K562 (cell line): ENCODE measurements at regions not wholly inside any gene's neighbourhood (a gene's known extent, or its start where the extent isn't known, plus 50 kb on each side); places are given as distances from the start of the nearest gene placed in this dataset.

Experiments
- ATAC-seq: fragments of 200-7000 bp; cut with Tn5 transposase; 3 replicates; pipeline ENCODE4 v1.9.1; 2020; ENCODE audit warnings: moderate library complexity
- BruUV-seq: library from RNA; stranded (reverse); fragments of 400-500 nt; replicated peaks from 2 replicates; lab custom pipeline; 2021; lab: Mats Ljungman, UMichigan
- CTCF ChIA-PET: fragments of 300-600 bp; formaldehyde crosslinking; extraction: SDS; loops from one replicate; lab custom pipeline; 2021; ENCODE audit warnings: low intra/inter-chr PET ratio; lab: Yijun Ruan, JAX
- POLR2A ChIA-PET: fragments of 300-600, 350-650 bp; sonication (Branson Sonifier 250); formaldehyde crosslinking; extraction: SDS; loops from one replicate; lab custom pipeline; 2021; ENCODE audit warnings: antibody characterized with exemption, inconsistent platforms; lab: Yijun Ruan, JAX
- DNase-seq, 4 experiments: peaks; one replicate each; pipeline versions ENCODE4 v3.0.0 to v3.0.0-alpha.2; 2011 to 2018; ENCODE audit warnings: low spot score in 3 of 4, mixed read lengths in 3 of 4; ENCODE audit errors: extremely low read depth in 1 of 4
- FAIRE-seq: peaks from 2 replicates; lab custom pipeline; 2011; peaks lifted over from hg19 to GRCh38; lab: Jason Lieb, UNC
- H2AFZ ChIP-seq: 2 replicates; pipeline ENCODE4 v1.6.0; 2011; ENCODE audit warnings: low read depth, low read length, control low read depth, inconsistent platforms
- H3K27ac ChIP-seq: fragments of 200-600 bp; 3 replicates; pipeline ENCODE4 v1.8.0; 2011; ENCODE audit warnings: low read depth, mild to moderate bottlenecking, control low read depth, inconsistent platforms, low read length, moderate library complexity, mixed read lengths; ENCODE audit errors: extremely low read depth
- H3K27me3 ChIP-seq, 2 experiments: fragments of 300-600 bp in 1 of 2; 2 replicates in 1 of 2; 3 replicates in 1 of 2; pipeline versions ENCODE4 v1.6.0 to v1.8.0; 2011; ENCODE audit warnings: inconsistent platforms in 2 of 2, low read length in 2 of 2, mild to moderate bottlenecking in 1 of 2, mixed read lengths in 1 of 2, moderate library complexity in 1 of 2; ENCODE audit not compliant: control insufficient read depth in 2 of 2, insufficient read depth in 2 of 2
- H3K36me3 ChIP-seq: fragments of 300-600 bp; 3 replicates; pipeline ENCODE4 v1.8.0; 2011; ENCODE audit warnings: mild to moderate bottlenecking, low read length, inconsistent platforms; ENCODE audit not compliant: control insufficient read depth, insufficient read depth
- H3K4me1 ChIP-seq, 2 experiments: fragments of 200-600 bp in 1 of 2; replicated peaks in 1 of 2; 2 replicates in 1 of 2; 3 replicates in 1 of 2; pipeline versions ENCODE4 v1.5.1 to v1.8.0; 2011; ENCODE audit warnings: inconsistent platforms in 2 of 2, low read length in 2 of 2, mild to moderate bottlenecking in 1 of 2, mixed read lengths in 1 of 2, moderate library complexity in 1 of 2; ENCODE audit not compliant: control insufficient read depth in 2 of 2, insufficient read depth in 2 of 2
- H3K4me2 ChIP-seq: 2 replicates; pipeline ENCODE4 v1.6.1; 2011; ENCODE audit warnings: low read length, control low read depth, inconsistent platforms, mixed read lengths; ENCODE audit not compliant: insufficient read depth
- H3K4me3 ChIP-seq: fragments of 200-600 bp; sonication (generic), shearing (Covaris generic); 2 replicates; pipeline ENCODE4 v1.5.1; 2016; ENCODE audit warnings: control low read depth, inconsistent platforms
- H3K79me2 ChIP-seq: fragments of 200-600 bp; 3 replicates; pipeline ENCODE4 v1.8.0; 2011; ENCODE audit warnings: low read length, inconsistent platforms; ENCODE audit not compliant: control insufficient read depth, insufficient read depth
- H3K9ac ChIP-seq, 2 experiments: 2 replicates each; pipeline versions ENCODE4 v1.6.0 to v1.6.1; 2011; ENCODE audit warnings: low read depth in 2 of 2, low read length in 2 of 2, control low read depth in 1 of 2, inconsistent platforms in 1 of 2, mild to moderate bottlenecking in 1 of 2, mixed read lengths in 1 of 2; ENCODE audit not compliant: insufficient read depth in 1 of 2
- H3K9me1 ChIP-seq: one replicate; pipeline ENCODE4 v1.6.0; 2011; ENCODE audit warnings: inconsistent platforms, mild to moderate bottlenecking, low read length, moderate library complexity; ENCODE audit not compliant: control insufficient read depth, insufficient read depth
- H3K9me3 ChIP-seq: replicated peaks from 2 replicates; pipeline ENCODE4 v1.5.1; 2011; ENCODE audit warnings: low read depth, low read length, inconsistent platforms; ENCODE audit not compliant: control insufficient read depth, insufficient read depth
- H4K20me1 ChIP-seq: replicated peaks from 2 replicates; pipeline ENCODE4 v1.6.1; 2011; ENCODE audit warnings: low read length, inconsistent platforms, mixed read lengths; ENCODE audit not compliant: control insufficient read depth, insufficient read depth
- COPS2 ChIP-seq: fragments of 450-650 bp; conservative IDR thresholded peaks from 2 replicates; pipeline ENCODE4 v1.6.1; 2016; ENCODE audit warnings: mild to moderate bottlenecking, moderate library complexity
- DEAF1 ChIP-seq: fragments of 450-650 bp; formaldehyde crosslinking; IDR thresholded peaks from 2 replicates; pipeline ENCODE4 v1.4.0; 2020; ENCODE audit warnings: mild to moderate bottlenecking, moderate library complexity
- DPF2 ChIP-seq: fragments of 450-650 bp; IDR thresholded peaks from 2 replicates; pipeline ENCODE4 v1.6.1; 2016
- HMGN3 ChIP-seq: IDR thresholded peaks from 2 replicates; pipeline ENCODE4 v1.6.1; 2011; ENCODE audit warnings: borderline replicate concordance, low read depth, mild to moderate bottlenecking, mixed read lengths, low read length; ENCODE audit not compliant: insufficient read length; ENCODE audit errors: extremely low read depth
- MCM7 ChIP-seq, 2 experiments: fragments of 450-650 bp; IDR thresholded peaks; 2 replicates each; pipeline ENCODE4 v1.6.1; 2016 to 2018
- MTA3 ChIP-seq: fragments of 450-650 bp; formaldehyde crosslinking; IDR thresholded peaks from 2 replicates; pipeline ENCODE4 v1.6.1; 2017; ENCODE audit warnings: mild to moderate bottlenecking, borderline replicate concordance
- NR4A1 ChIP-seq, 2 experiments: fragments of 250-450 bp in 1 of 2; fragments of 450-650 bp in 1 of 2; sonication (Bioruptor Pico) in 1 of 2; IDR thresholded peaks; 2 replicates each; pipeline versions ENCODE4 v1.4.0 to v1.6.1; 2016 to 2020; ENCODE audit warnings: mild to moderate bottlenecking in 2 of 2, missing compliant biosample characterization in 1 of 2, missing genetic modification characterization in 1 of 2, moderate library complexity in 1 of 2
- RBM22 ChIP-seq: fragments of 200-400 bp; formaldehyde crosslinking; IDR thresholded peaks from 2 replicates; pipeline ENCODE4 v1.6.1; 2018; ENCODE audit warnings: low read length, low read depth; ENCODE audit not compliant: poor library complexity, severe bottlenecking
- ZNF57 ChIP-seq: fragments of 450-650 bp; formaldehyde crosslinking; IDR thresholded peaks from 2 replicates; pipeline ENCODE4 v1.4.0; 2020; ENCODE audit warnings: mild to moderate bottlenecking, moderate library complexity
- ZSCAN32 ChIP-seq: fragments of 450-650 bp; formaldehyde crosslinking; IDR thresholded peaks from 2 replicates; pipeline ENCODE4 v1.4.0; 2020; ENCODE audit warnings: mild to moderate bottlenecking, moderate library complexity
- in situ Hi-C: fragments of 300-500 bp; cut with MboI; formaldehyde crosslinking; loops from 4 replicates; pipeline ENCODE4 v1.15.0; 2018; ENCODE audit warnings: inconsistent platforms, mixed read lengths
- intact Hi-C: fragments of 100-400 bp; cut with micrococcal nuclease; formaldehyde crosslinking; loops from 2 replicates; pipeline ENCODE4 v1.14.2; 2022

GRCh38 chr13:47588676-47589075, 412.4 kb downstream of the SUCLA2 start:
- no peak for TF ChIP-seq HMGN3
- no peak for TF ChIP-seq ZNF57 (CRISPR knock-in tag)
- no peak for TF ChIP-seq MTA3
- no peak for TF ChIP-seq RBM22
- TF ChIP-seq NR4A1 (CRISPR knock-in tag; IDR thresholded peaks at IDR 0.05): no peak
- no peak for TF ChIP-seq NR4A1 (tag; IDR thresholded peaks at IDR 0.05)
- TF ChIP-seq ZSCAN32: no peak
- TF ChIP-seq DEAF1 (CRISPR knock-in tag): no peak
- TF ChIP-seq DPF2: no peak
- TF ChIP-seq COPS2: no peak
- no peak for TF ChIP-seq MCM7 (IDR thresholded peaks at IDR 0.05)
- TF ChIP-seq, all 486 proteins: peak for 0
- Histone ChIP-seq H3K4me2 (no peak overlapping the region), H4K20me1 (no peaks in the 10 kb centered on the region), H3K4me1 (no peaks in the 10 kb centered on the region), H3K9me3 (no peaks in the 10 kb centered on the region), H3K79me2 (no peaks in the 10 kb centered on the region), H3K27ac (no peak overlapping the region), H3K9ac (no peak overlapping the region), H2AFZ (no peak overlapping the region), H3K4me3 (no peak overlapping the region), H3K27me3 (no peaks in the 10 kb centered on the region), H3K9me1 (no peaks in the 10 kb centered on the region), H3K36me3 (no peaks in the 10 kb centered on the region)
- POLR2A ChIA-PET: no interaction called here
- intact Hi-C loops: no loop called here
- FAIRE-seq (no peak), DNase-seq (no peak), ATAC-seq (no peak)
- in situ Hi-C loops: no loop called here
- CTCF ChIA-PET: no interaction called here
- no TSS peak for BruUV-seq
